ENCODE measurements at regions not wholly inside any gene's neighbourhood (a gene's known extent, or its start where the extent isn't known, plus 50 kb on each side); places are given as distances from the start of the nearest gene placed in this dataset.

GRCh38 chr18:30066288-30066687 is 976.3 kb downstream of the DSC3 start:
- TF ChIP-seq SIN3A (IDR thresholded peaks at IDR 0.05; ENCODE audit: borderline replicate concordance, low read depth, low read length) (no peak), CTCF (CRISPR knock-in tag; IDR thresholded peaks at IDR 0.05) (no peak), KLF16 (CRISPR knock-in tag; IDR thresholded peaks at IDR 0.05) (no peak), ZBTB7A (CRISPR knock-in tag; IDR thresholded peaks at IDR 0.05) (no peak), JUN (CRISPR knock-in tag; IDR thresholded peaks at IDR 0.05) (no peak), RXRB (CRISPR knock-in tag; IDR thresholded peaks at IDR 0.05; ENCODE audit: borderline replicate concordance) (no peak), MIXL1 (CRISPR knock-in tag; IDR thresholded peaks at IDR 0.05) (no peak), EP300 (IDR thresholded peaks at IDR 0.05; ENCODE audit: low read depth in 2 of 2, low read length in 2 of 2) (no peak), EP300 (CRISPR knock-in tag; IDR thresholded peaks at IDR 0.05; ENCODE audit: borderline replicate concordance) (no peak), CBX2 (IDR thresholded peaks at IDR 0.05; ENCODE audit: low read depth, low read length) (no peak), CBX2 (CRISPR knock-in tag; IDR thresholded peaks at IDR 0.05; ENCODE audit: low read depth) (no peak), ZNF569 (CRISPR knock-in tag; IDR thresholded peaks at IDR 0.05; ENCODE audit: borderline replicate concordance) (no peak), SMYD3 (CRISPR knock-in tag; IDR thresholded peaks at IDR 0.05) (no peak), ZNF746 (CRISPR knock-in tag; IDR thresholded peaks at IDR 0.05) (no peak), ZNF619 (CRISPR knock-in tag; IDR thresholded peaks at IDR 0.05) (no peak), JUND (CRISPR knock-in tag; IDR thresholded peaks at IDR 0.05) (no peak)
